ENCODE measurements at regions not wholly inside any gene's neighbourhood (a gene's known extent, or its start where the extent isn't known, plus 50 kb on each side); places are given as distances from the start of the nearest gene placed in this dataset.

- no peak for TF ChIP-seq REST (IDR thresholded peaks at IDR 0.05; ENCODE audit: low read depth, low read length)
- no peak for TF ChIP-seq PBX3 (IDR thresholded peaks at IDR 0.05)
- TF ChIP-seq MXI1 (IDR thresholded peaks at IDR 0.05; ENCODE audit: low read depth, low read length): no peak
- TF ChIP-seq, protein P1, sequence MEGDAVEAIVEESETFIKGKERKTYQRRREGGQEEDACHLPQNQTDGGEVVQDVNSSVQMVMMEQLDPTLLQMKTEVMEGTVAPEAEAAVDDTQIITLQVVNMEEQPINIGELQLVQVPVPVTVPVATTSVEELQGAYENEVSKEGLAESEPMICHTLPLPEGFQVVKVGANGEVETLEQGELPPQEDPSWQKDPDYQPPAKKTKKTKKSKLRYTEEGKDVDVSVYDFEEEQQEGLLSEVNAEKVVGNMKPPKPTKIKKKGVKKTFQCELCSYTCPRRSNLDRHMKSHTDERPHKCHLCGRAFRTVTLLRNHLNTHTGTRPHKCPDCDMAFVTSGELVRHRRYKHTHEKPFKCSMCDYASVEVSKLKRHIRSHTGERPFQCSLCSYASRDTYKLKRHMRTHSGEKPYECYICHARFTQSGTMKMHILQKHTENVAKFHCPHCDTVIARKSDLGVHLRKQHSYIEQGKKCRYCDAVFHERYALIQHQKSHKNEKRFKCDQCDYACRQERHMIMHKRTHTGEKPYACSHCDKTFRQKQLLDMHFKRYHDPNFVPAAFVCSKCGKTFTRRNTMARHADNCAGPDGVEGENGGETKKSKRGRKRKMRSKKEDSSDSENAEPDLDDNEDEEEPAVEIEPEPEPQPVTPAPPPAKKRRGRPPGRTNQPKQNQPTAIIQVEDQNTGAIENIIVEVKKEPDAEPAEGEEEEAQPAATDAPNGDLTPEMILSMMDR (IDR thresholded peaks at IDR 0.05): no peak
- TF ChIP-seq SIN3A (IDR thresholded peaks at IDR 0.05; ENCODE audit: borderline replicate concordance, low read depth, low read length): no peak
- no peak for TF ChIP-seq YY1 (IDR thresholded peaks at IDR 0.05; ENCODE audit: low read depth)
- no peak for TF ChIP-seq TAF1 (IDR thresholded peaks at IDR 0.05; ENCODE audit: borderline replicate concordance, low read depth, low read length)
- TF ChIP-seq EP300 (IDR thresholded peaks at IDR 0.05; ENCODE audit: borderline replicate concordance in 1 of 2, low read depth in 1 of 2, low read length in 1 of 2): no peak
- TF ChIP-seq USF1 (IDR thresholded peaks at IDR 0.05; ENCODE audit: borderline replicate concordance, low read depth): no peak
- no peak for TF ChIP-seq RAD21 (IDR thresholded peaks at IDR 0.05; ENCODE audit: low read length)
- no peak for TF ChIP-seq ELF1 (IDR thresholded peaks at IDR 0.05)
- TF ChIP-seq, protein P2, sequence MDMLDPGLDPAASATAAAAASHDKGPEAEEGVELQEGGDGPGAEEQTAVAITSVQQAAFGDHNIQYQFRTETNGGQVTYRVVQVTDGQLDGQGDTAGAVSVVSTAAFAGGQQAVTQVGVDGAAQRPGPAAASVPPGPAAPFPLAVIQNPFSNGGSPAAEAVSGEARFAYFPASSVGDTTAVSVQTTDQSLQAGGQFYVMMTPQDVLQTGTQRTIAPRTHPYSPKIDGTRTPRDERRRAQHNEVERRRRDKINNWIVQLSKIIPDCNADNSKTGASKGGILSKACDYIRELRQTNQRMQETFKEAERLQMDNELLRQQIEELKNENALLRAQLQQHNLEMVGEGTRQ (IDR thresholded peaks at IDR 0.05; ENCODE audit: borderline replicate concordance, low read depth, low read length): no peak
Measured at GRCh38 chr11:98207086-98207485, 813.7 kb upstream of the CNTN5 start.

Data from SK-N-SH (cell line).